Fibroblast of gingiva (primary cell): ENCODE measurements at regions not wholly inside any gene's neighbourhood (a gene's known extent, or its start where the extent isn't known, plus 50 kb on each side); places are given as distances from the start of the nearest gene placed in this dataset.
"Not testable (repeated sequence)": the region's sequence is repeated elsewhere in the genome, so short reads cannot be mapped to it uniquely, and the experiment has no call there.

Experiments
- DNase-seq: peaks from one replicate; pipeline ENCODE4 v3.0.0-alpha.2; 2011; ENCODE audit warnings: low read depth

DNA sequence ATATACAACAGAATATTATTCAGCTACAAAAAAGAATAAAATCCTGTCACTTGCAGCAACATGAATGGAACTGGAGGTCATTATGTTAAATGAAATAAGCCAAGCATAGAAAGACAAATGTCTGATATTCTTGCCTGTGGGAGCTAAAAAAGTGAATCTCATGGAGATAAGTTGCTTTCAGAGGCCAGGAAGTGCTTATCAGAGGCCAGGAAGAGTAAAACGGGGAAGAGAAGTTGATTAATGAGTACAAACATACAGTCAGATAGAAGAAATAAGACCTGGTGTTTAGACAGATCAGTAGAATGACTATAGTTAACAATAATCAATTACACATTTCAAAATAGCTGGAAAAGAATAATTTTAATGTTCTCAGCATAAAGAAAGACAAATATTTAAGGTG lies 54.4 kb upstream of the CPHXL start:
- DNase-seq = no peak

- no peak for DNase-seq
Measured at GRCh38 chr16:75781683-75782343, 55.5 kb upstream of the CPHXL start.

GRCh38 chr16:75787440-75787839 lies 61.1 kb upstream of the CPHXL start:
- no peak for DNase-seq

DNA sequence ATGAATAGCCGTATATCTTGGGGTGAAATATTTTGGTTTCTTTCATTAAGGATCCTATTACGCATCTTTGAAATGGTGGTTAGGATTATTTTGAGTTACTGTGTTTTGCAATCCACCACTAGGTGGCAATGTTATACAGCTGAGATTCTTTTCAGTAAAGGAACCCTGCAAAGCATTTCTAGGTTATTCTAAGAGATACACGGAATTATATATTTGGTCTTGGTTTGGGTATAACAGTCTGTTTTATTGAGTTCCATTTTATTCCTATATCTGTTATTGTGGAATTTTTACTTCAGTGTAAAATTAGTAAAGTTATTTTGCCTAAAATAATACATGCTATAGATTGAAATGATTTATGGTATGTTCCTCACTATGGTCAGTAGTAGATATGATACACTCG lies 62.9 kb upstream of the CPHXL start:
- DNase-seq = peak; percentile 23

- DNase-seq = no peak
Measured at GRCh38 chr16:75792771-75793492, 66.6 kb upstream of the CPHXL start.

GRCh38 chr16:75793641-75794040 lies 67.4 kb upstream of the CPHXL start:
- no peak for DNase-seq

DNA sequence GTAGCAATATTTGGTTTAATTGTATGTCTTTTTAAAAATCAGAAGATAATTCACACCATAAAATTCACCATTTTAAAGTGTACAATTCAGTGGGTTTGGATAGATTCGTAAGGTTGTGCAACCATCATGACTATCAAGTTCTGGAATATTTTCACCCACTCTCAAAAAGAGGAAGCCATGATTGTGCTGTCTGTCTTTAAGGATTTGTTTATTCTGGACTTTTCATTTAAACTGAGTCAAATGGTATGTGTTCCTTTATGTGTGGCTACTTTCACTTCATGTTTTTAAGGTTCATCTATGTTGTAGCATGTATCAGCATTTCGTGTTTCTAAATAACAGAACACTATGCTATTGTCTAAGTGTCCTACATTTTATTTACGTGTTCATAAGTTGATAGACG lies 68.1 kb upstream of the CPHXL start:
- no peak for DNase-seq

- DNase-seq = no peak
Measured at GRCh38 chr16:75798714-75799113, 72.4 kb upstream of the CPHXL start.

- DNase-seq = no peak
Measured at GRCh38 chr16:75801307-75801706, 75.0 kb upstream of the CPHXL start.

DNA sequence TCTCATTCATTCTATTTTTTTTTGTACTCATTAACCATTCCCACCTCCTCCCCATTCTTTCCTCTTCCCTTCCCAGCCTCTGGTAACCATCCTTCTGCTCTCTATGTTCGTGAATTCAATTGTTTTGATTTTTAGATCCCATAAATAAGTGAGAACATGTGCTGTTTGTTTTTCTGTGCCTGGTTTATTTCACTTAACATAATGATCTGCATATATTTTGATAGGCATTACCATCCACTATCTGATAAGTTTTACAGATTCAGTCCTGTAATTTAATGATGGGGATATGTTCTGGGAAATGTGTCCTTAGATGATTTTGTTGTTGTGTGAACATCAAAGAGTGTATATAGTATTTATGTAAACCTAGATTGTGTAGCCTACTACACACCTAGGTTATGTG lies 77.5 kb upstream of the CPHXL start:
- DNase-seq = no peak

DNA sequence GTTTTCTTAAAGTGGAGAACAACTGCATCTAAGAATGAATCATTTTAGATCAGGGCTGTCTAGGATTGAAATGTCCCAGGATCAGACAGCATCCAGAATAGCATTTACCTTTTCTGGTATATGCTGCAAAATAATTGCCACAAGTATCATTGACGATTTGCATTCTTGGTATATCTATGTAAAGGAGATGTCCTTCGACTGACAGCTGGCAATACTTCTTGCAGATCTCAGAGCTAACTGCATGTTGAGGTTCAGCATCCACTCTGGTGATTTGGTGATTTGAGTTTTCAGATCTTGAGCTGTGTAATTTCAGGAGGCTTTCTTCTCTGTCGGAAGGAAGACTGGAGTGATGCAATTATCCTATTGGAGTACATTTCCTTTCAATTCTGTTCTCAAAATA lies 78.1 kb upstream of the CPHXL start:
- DNase-seq = no peak

DNA sequence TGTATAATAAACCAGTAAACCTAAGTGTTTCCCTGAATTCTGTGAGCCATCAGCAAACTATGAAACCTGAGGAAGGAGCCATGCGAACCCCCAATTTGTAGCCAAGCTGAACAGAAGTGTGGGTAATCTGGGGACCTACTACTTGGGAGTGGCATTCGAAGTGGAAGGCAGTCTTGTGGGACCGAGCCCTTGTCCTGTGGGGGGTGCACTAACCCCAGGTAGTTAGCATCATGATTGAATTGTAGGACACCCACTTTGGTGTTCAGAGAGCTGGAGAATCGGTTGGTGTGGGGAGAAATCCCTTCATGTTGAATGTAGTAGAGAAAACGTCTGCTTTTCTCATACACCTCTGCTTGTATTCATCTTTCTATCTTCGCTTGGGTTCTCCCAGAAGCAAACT lies 79.7 kb upstream of the CPHXL start:
- DNase-seq = no peak

DNA sequence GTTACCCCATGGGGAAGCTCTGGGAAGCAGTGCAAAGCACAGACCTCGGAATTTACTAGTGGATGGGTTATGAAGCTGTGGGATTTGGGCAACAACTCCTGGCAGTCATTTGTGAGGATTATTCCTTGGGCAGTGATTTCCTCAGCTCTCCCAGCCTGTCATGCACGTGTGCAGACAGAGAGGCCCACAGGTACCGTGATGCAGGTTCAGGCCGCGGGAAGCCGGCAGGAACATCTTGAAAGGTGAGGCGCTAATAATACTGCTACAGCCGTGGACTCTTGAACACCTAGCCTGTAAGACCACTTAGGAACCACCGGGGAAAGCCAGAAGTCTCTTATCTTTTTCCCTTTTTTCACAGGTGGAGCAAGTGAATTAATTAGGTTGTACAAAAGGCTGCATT lies 80.2 kb upstream of the CPHXL start:
- DNase-seq = no peak

GRCh38 chr16:75810342-75810741 lies 84.1 kb upstream of the CPHXL start:
- DNase-seq = no peak

GRCh38 chr16:75811020-75811634 lies 84.8 kb upstream of the CPHXL start:
- DNase-seq = no peak

- peak; percentile 1 for DNase-seq
Measured at GRCh38 chr16:75818491-75818890, 92.2 kb upstream of the CPHXL start.

DNA sequence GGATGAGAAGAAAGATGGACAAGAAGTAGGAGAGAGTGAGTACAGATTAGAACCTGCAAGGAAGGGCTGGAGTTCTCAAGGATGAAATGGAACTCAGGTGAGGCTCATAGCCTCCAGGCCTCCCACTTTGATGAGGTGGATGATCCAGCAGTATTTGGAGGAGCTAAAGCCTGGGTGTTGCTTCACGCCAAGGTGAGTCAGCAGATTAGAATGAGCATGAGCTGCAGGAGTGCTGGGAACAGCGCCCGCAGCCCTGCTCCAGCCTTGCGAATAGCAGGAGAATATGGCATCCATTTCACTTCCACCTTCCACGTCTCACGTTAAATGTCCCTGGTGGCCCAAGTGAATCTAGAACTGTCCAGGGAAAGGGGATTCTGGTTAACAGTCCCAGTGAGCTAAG lies 94.4 kb upstream of the CPHXL start:
- DNase-seq = no peak

- no peak for DNase-seq
Measured at GRCh38 chr16:75821117-75821516, 94.8 kb upstream of the CPHXL start.

DNA sequence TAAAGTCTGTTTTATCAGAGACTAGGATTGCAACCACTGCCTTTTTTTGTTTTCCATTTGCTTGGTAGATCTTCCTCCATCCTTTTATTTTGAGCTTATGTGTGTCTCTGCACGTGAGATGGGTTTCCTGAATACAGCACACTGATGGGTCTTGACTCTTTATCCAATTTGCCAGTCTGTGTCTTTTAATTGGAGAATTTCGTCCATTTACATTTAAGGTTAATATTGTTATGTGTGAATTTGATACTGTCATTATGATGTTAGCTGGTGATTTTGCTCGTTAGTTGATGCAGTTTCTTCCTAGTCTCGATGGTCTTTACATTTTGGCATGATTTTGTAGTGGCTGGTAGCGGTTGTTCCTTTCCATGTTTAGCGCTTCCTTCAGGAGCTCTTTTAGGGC lies 99.5 kb upstream of the CPHXL start:
- DNase-seq = not testable (repeated sequence)

DNA sequence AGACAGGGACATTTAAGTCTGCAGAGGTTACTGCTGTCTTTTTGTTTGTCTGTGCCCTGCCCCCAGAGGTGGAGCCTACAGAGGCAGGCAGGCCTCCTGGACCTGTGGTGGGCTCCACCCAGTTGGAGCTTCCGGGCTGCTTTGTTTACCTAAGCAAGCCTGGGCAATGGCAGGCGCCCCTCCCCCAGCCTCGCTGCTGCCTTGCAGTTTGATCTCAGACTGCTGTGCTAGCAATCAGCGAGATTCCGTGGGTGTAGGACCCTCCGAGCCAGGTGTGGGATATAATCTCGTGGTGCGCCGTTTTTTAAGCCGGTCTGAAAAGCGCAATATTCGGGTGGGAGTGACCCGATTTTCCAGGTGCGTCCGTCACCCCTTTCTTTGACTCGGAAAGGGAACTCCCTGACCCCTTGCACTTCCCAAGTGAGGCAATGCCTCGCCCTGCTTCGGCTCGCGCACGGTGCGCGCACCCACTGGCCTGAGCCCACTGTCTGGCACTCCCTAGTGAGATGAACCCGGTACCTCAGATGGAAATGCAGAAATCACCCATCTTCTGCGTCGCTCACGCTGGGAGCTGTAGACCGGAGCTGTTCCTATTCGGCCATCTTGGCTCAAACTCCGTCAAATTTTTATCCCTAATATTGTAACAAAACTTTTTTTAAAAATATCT lies 101.2 kb upstream of the CPHXL start:
- DNase-seq = not testable (repeated sequence)

DNA sequence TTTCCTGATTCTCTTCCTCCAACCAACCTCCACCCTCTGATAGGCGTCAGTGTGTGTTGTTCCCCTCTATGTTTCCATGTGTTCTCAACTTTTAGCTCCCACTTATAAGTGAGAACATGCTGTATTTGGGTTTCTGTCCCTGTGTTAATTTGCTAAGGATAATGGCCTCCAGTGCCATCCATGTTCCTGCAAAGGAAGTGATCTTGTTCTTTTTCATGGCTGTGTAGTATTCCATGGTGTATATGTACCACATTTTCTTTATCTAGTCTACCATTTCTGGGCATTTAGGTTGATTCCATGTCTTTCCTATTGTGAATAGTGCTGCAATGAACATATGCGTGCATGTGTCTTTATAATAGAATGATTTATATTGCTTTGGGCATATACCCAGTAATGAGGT lies 107.1 kb upstream of the CPHXL start:
- not testable (repeated sequence) for DNase-seq

DNA sequence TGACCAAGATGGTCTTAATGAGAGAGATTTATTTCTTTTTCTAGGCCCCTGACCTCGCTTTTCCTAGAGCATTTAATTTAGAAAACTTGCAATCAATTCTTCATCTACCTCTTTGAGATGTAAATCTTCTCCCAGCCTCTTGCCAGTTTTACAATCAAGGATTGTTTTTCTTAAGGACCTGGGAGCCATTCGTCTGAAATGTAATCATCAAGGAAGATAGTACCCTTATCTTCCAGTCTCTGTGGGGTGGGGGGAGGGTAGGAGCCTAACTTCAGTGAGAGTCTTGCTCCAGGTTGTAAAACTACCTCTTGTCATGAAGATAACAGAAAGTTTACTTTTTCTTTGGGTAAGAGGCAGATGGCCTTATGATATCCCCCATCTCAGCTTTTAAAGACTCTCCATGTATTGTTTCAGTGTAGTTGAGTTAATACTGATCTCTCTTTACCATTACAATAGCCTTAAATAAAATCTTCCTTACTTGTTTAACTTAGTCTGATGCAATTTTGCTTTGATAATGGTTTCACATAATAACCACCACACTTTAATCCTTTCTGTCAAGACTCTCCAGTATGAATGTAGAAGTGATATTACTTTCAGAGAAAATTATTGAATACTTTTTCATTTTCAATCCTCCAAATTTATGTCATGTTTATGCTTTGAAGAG lies 110.2 kb upstream of the CPHXL start:
- DNase-seq = no peak
